ENCODE measurements at regions not wholly inside any gene's neighbourhood (a gene's known extent, or its start where the extent isn't known, plus 50 kb on each side); places are given as distances from the start of the nearest gene placed in this dataset.

- H3K27me3 ChIP-seq (ENCODE audit: control insufficient read depth in 4 of 4, insufficient read depth in 4 of 4, low read length in 3 of 4): peaks cover 0 to 5% (median 0%) of the 10 kb centered on the region in 4 donors
- no peak overlapping the region for H3K4me3 ChIP-seq (ENCODE audit: low read depth in 1 of 3, low read length in 3 of 3)
- no peaks in the 10 kb centered on the region for H3K36me3 ChIP-seq (ENCODE audit: control insufficient read depth in 4 of 4, insufficient read depth in 3 of 4, low read depth in 1 of 4, low read length in 3 of 4)
- no peaks in the 10 kb centered on the region for H3K9me3 ChIP-seq (ENCODE audit: control insufficient read depth in 4 of 4, low read length in 3 of 4)
- 74% methylated on average over 2 of the region's 2 CpGs for WGBS
- H3K9ac ChIP-seq (ENCODE audit: low read depth in 1 of 2, low read length in 2 of 2): no peak overlapping the region
- no peaks in the 10 kb centered on the region for H3K4me1 ChIP-seq (ENCODE audit: control insufficient read depth in 4 of 4, insufficient read depth in 4 of 4, low read length in 3 of 4)
- DNase-seq (ENCODE audit: low spot score): no peak
- TF ChIP-seq RAD21 (IDR thresholded peaks at IDR 0.05) (no peak), JUND (IDR thresholded peaks at IDR 0.05) (no peak), FOXA2 (IDR thresholded peaks at IDR 0.05) (no peak), FOXA1 (IDR thresholded peaks at IDR 0.05) (no peak), YY1 (IDR thresholded peaks at IDR 0.05) (no peak)
- H3K27ac ChIP-seq (ENCODE audit: low read depth in 1 of 2, low read length in 2 of 2): no peak overlapping the region
These were observed 101.7 kb downstream of the ADAMTS1 start for GRCh38 chr21:26743524-26743923.

GRCh38 chr21:26739189-26739588 lies 106.0 kb downstream of the ADAMTS1 start:
- Histone ChIP-seq H3K36me3 (ENCODE audit: control insufficient read depth in 4 of 4, insufficient read depth in 3 of 4, low read depth in 1 of 4, low read length in 3 of 4) (no peaks in the 10 kb centered on the region), H3K4me1 (ENCODE audit: control insufficient read depth in 4 of 4, insufficient read depth in 4 of 4, low read length in 3 of 4) (no peaks in the 10 kb centered on the region), H3K9ac (ENCODE audit: low read depth in 1 of 2, low read length in 2 of 2) (no peak overlapping the region), H3K27ac (ENCODE audit: low read depth in 1 of 2, low read length in 2 of 2) (no peak overlapping the region), H3K4me3 (ENCODE audit: low read depth in 1 of 3, low read length in 3 of 3) (no peak overlapping the region), H3K9me3 (ENCODE audit: control insufficient read depth in 4 of 4, low read length in 3 of 4) (no peaks in the 10 kb centered on the region), H3K27me3 (ENCODE audit: control insufficient read depth in 4 of 4, insufficient read depth in 4 of 4, low read length in 3 of 4) (peaks cover 0 to 6% (median 0%) of the 10 kb centered on the region in 4 donors)
- 33% methylated on average over 1 of the region's 1 CpG for WGBS
- no peak for DNase-seq (ENCODE audit: low spot score)
- TF ChIP-seq ZBTB33 (IDR thresholded peaks at IDR 0.05): no peak
- no peak for TF ChIP-seq FOXA1 (IDR thresholded peaks at IDR 0.05)
- no peak for TF ChIP-seq FOXA2 (IDR thresholded peaks at IDR 0.05)
- no peak for TF ChIP-seq REST (IDR thresholded peaks at IDR 0.05)
- no peak for TF ChIP-seq HNF4A (conservative IDR thresholded peaks at IDR 0.05)
- TF ChIP-seq MAX (IDR thresholded peaks at IDR 0.05): no peak
- no peak for TF ChIP-seq CTCF (IDR thresholded peaks at IDR 0.05; ENCODE audit: low read depth, low read length, missing input control)
- no peak for TF ChIP-seq RXRA (IDR thresholded peaks at IDR 0.05)
- TF ChIP-seq EGR1 (IDR thresholded peaks at IDR 0.05; ENCODE audit: low read depth in 2 of 2): no peak
- TF ChIP-seq TAF1 (conservative IDR thresholded peaks at IDR 0.05): no peak
- TF ChIP-seq HNF4G (IDR thresholded peaks at IDR 0.05): no peak
- no peak for TF ChIP-seq SP1 (IDR thresholded peaks at IDR 0.05)
- TF ChIP-seq JUND (IDR thresholded peaks at IDR 0.05): no peak
- TF ChIP-seq RAD21 (IDR thresholded peaks at IDR 0.05): no peak
- TF ChIP-seq YY1 (IDR thresholded peaks at IDR 0.05): no peak
- TF ChIP-seq NR2F2 (IDR thresholded peaks at IDR 0.05): no peak
- no peak for TF ChIP-seq GABPA (IDR thresholded peaks at IDR 0.05 in 1 of 2, conservative IDR thresholded peaks at IDR 0.05 in 1 of 2)

Data from liver (tissue), 8 donors.